K562 (cell line): ENCODE measurements at regions not wholly inside any gene's neighbourhood (a gene's known extent, or its start where the extent isn't known, plus 50 kb on each side); places are given as distances from the start of the nearest gene placed in this dataset.

Experiments used
- ATAC-seq: fragments of 200-7000 bp; cut with Tn5 transposase; 3 replicates; pipeline ENCODE4 v1.9.1; 2020; ENCODE audit warnings: moderate library complexity
- BruUV-seq: library from RNA; stranded (reverse); fragments of 400-500 nt; replicated peaks from 2 replicates; lab custom pipeline; 2021; lab: Mats Ljungman, UMichigan
- CTCF ChIA-PET: fragments of 300-600 bp; formaldehyde crosslinking; extraction: SDS; loops from one replicate; lab custom pipeline; 2021; ENCODE audit warnings: low intra/inter-chr PET ratio; lab: Yijun Ruan, JAX
- POLR2A ChIA-PET: fragments of 300-600, 350-650 bp; sonication (Branson Sonifier 250); formaldehyde crosslinking; extraction: SDS; loops from one replicate; lab custom pipeline; 2021; ENCODE audit warnings: antibody characterized with exemption, inconsistent platforms; lab: Yijun Ruan, JAX
- DNase-seq, 4 experiments: peaks; one replicate each; pipeline versions ENCODE4 v3.0.0 to v3.0.0-alpha.2; 2011 to 2018; ENCODE audit warnings: low spot score in 3 of 4, mixed read lengths in 3 of 4; ENCODE audit errors: extremely low read depth in 1 of 4
- FAIRE-seq: peaks from 2 replicates; lab custom pipeline; 2011; peaks lifted over from hg19 to GRCh38; lab: Jason Lieb, UNC
- H2AFZ ChIP-seq: 2 replicates; pipeline ENCODE4 v1.6.0; 2011; ENCODE audit warnings: low read depth, low read length, control low read depth, inconsistent platforms
- H3K27ac ChIP-seq: fragments of 200-600 bp; 3 replicates; pipeline ENCODE4 v1.8.0; 2011; ENCODE audit warnings: low read depth, mild to moderate bottlenecking, control low read depth, inconsistent platforms, low read length, moderate library complexity, mixed read lengths; ENCODE audit errors: extremely low read depth
- H3K27me3 ChIP-seq, 2 experiments: fragments of 300-600 bp in 1 of 2; 2 replicates in 1 of 2; 3 replicates in 1 of 2; pipeline versions ENCODE4 v1.6.0 to v1.8.0; 2011; ENCODE audit warnings: inconsistent platforms in 2 of 2, low read length in 2 of 2, mild to moderate bottlenecking in 1 of 2, mixed read lengths in 1 of 2, moderate library complexity in 1 of 2; ENCODE audit not compliant: control insufficient read depth in 2 of 2, insufficient read depth in 2 of 2
- H3K36me3 ChIP-seq: fragments of 300-600 bp; 3 replicates; pipeline ENCODE4 v1.8.0; 2011; ENCODE audit warnings: mild to moderate bottlenecking, low read length, inconsistent platforms; ENCODE audit not compliant: control insufficient read depth, insufficient read depth
- H3K4me1 ChIP-seq, 2 experiments: fragments of 200-600 bp in 1 of 2; replicated peaks in 1 of 2; 2 replicates in 1 of 2; 3 replicates in 1 of 2; pipeline versions ENCODE4 v1.5.1 to v1.8.0; 2011; ENCODE audit warnings: inconsistent platforms in 2 of 2, low read length in 2 of 2, mild to moderate bottlenecking in 1 of 2, mixed read lengths in 1 of 2, moderate library complexity in 1 of 2; ENCODE audit not compliant: control insufficient read depth in 2 of 2, insufficient read depth in 2 of 2
- H3K4me2 ChIP-seq: 2 replicates; pipeline ENCODE4 v1.6.1; 2011; ENCODE audit warnings: low read length, control low read depth, inconsistent platforms, mixed read lengths; ENCODE audit not compliant: insufficient read depth
- H3K4me3 ChIP-seq: fragments of 200-600 bp; sonication (generic), shearing (Covaris generic); 2 replicates; pipeline ENCODE4 v1.5.1; 2016; ENCODE audit warnings: control low read depth, inconsistent platforms
- H3K79me2 ChIP-seq: fragments of 200-600 bp; 3 replicates; pipeline ENCODE4 v1.8.0; 2011; ENCODE audit warnings: low read length, inconsistent platforms; ENCODE audit not compliant: control insufficient read depth, insufficient read depth
- H3K9ac ChIP-seq, 2 experiments: 2 replicates each; pipeline versions ENCODE4 v1.6.0 to v1.6.1; 2011; ENCODE audit warnings: low read depth in 2 of 2, low read length in 2 of 2, control low read depth in 1 of 2, inconsistent platforms in 1 of 2, mild to moderate bottlenecking in 1 of 2, mixed read lengths in 1 of 2; ENCODE audit not compliant: insufficient read depth in 1 of 2
- H3K9me1 ChIP-seq: one replicate; pipeline ENCODE4 v1.6.0; 2011; ENCODE audit warnings: inconsistent platforms, mild to moderate bottlenecking, low read length, moderate library complexity; ENCODE audit not compliant: control insufficient read depth, insufficient read depth
- H3K9me3 ChIP-seq: replicated peaks from 2 replicates; pipeline ENCODE4 v1.5.1; 2011; ENCODE audit warnings: low read depth, low read length, inconsistent platforms; ENCODE audit not compliant: control insufficient read depth, insufficient read depth
- H4K20me1 ChIP-seq: replicated peaks from 2 replicates; pipeline ENCODE4 v1.6.1; 2011; ENCODE audit warnings: low read length, inconsistent platforms, mixed read lengths; ENCODE audit not compliant: control insufficient read depth, insufficient read depth
- MTA3 ChIP-seq: fragments of 450-650 bp; formaldehyde crosslinking; IDR thresholded peaks from 2 replicates; pipeline ENCODE4 v1.6.1; 2017; ENCODE audit warnings: mild to moderate bottlenecking, borderline replicate concordance
- ZNF766 ChIP-seq: fragments of 200-800 bp; sonication (Bioruptor generic); conservative IDR thresholded peaks from 2 replicates; pipeline ENCODE4 v1.6.1; 2016; ENCODE audit warnings: missing genetic modification characterization, missing compliant biosample characterization
- WGBS: fragments of 100-300 bp; shearing (Covaris generic); methylation state at CpG from one replicate; pipeline ENCODE4 v1.1.6; 2016; ENCODE audit warnings: low coverage, mixed read lengths; ENCODE audit not compliant: insufficient coverage; ENCODE audit errors: missing lambda C conversion rate; 5-methylcytosine and 5-hydroxymethylcytosine counted together
- in situ Hi-C: fragments of 300-500 bp; cut with MboI; formaldehyde crosslinking; loops from 4 replicates; pipeline ENCODE4 v1.15.0; 2018; ENCODE audit warnings: inconsistent platforms, mixed read lengths
- intact Hi-C: fragments of 100-400 bp; cut with micrococcal nuclease; formaldehyde crosslinking; loops from 2 replicates; pipeline ENCODE4 v1.14.2; 2022
- TF ChIP-seq, protein P1 (sequence below): sonication (generic); formaldehyde crosslinking; IDR thresholded peaks from 2 replicates; pipeline ENCODE4 v1.8.0; 2022; ENCODE audit warnings: mild to moderate bottlenecking, missing genetic modification reagents

DNA sequence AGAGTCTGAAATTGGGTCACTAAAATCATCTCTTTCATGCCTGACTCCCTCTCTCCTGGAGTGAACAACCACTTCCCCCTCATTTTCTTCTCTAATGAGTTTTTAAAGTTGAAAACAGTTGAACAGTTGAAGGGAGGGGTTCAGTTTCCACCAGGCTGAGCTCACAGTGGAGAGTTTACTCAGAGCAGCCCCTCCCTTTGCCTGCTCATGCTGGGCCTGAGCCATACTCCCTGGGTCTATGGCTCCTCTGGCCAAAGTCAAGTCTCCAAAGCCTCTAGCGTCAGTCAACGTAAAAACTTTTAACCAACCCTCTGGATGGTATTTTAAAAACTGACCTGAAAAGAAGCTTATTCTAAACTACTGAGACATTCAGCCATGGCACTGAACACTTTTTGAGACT is 100.8 kb upstream of the RNPC3 start (continued):
- TF ChIP-seq, protein P1, sequence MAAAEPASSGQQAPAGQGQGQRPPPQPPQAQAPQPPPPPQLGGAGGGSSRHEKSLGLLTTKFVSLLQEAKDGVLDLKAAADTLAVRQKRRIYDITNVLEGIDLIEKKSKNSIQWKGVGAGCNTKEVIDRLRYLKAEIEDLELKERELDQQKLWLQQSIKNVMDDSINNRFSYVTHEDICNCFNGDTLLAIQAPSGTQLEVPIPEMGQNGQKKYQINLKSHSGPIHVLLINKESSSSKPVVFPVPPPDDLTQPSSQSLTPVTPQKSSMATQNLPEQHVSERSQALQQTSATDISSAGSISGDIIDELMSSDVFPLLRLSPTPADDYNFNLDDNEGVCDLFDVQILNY, result no peak

DNA sequence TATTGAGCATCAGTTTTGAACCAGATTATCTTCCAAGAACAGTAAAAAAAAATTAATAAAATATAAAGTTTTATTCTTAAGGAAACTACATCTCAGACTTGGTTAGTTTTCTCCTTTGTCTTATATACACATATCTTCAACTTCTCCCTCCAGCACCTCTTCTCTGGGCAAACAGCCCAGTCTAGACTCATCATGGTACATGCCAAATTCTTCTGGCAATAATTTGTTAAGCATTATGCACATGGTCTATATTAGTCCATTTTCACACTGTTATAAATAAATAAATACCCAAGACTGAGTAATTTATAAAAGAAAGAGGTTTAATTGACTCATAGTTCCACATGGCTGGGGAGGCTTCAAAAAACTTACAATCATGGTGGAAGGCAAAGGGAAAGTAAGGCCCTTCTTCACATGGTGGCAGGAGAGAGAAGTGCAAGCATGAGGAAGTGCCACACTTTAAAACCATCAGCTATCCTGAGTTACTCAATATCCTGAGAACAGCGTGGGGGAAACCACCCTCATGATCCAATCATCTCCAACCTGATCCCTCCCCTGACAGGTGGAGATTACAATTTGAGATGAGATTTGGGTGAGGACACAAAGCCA is 108.7 kb upstream of the RNPC3 start:
- Histone ChIP-seq H3K9ac (no peak overlapping the region), H3K9me3 (0 out of 2 replicates have a peak, but pooled peaks cover 1% of the 10 kb centered on the region), H3K36me3 (no peaks in the 10 kb centered on the region), H3K4me1 (no peaks in the 10 kb centered on the region), H3K4me3 (no peak overlapping the region), H3K27me3 (no peaks in the 10 kb centered on the region), H4K20me1 (no peaks in the 10 kb centered on the region), H3K9me1 (no peaks in the 10 kb centered on the region)
- WGBS, result 0% methylated on average over 1 of the region's 1 CpG
- intact Hi-C loops, result no loop called here
- FAIRE-seq, result no peak
- CTCF ChIA-PET, result no interaction called here
- ATAC-seq, result no peak
- TF ChIP-seq MTA3 (no peak), ZNF766 (CRISPR knock-in tag) (no peak)
- TF ChIP-seq, all 486 proteins: peak for 0
- POLR2A ChIA-PET, result no interaction called here
- DNase-seq, result no peak
- Histone ChIP-seq H3K27ac (no peak overlapping the region), H3K79me2 (no peaks in the 10 kb centered on the region), H3K4me2 (no peak overlapping the region), H2AFZ (no peak overlapping the region)
- no TSS peak for BruUV-seq
- in situ Hi-C loops, result no loop called here
